ENCODE measurements at regions not wholly inside any gene's neighbourhood (a gene's known extent, or its start where the extent isn't known, plus 50 kb on each side); places are given as distances from the start of the nearest gene placed in this dataset.

GRCh38 chr4:106809076-106809475 is 227.0 kb downstream of the DKK2 start:
- TF ChIP-seq CTCF (IDR thresholded peaks at IDR 0.05; ENCODE audit: insufficient read depth, low read length, poor library complexity, severe bottlenecking) (no peak), EZH2phosphoT487 (conservative IDR thresholded peaks at IDR 0.05; ENCODE audit: low read length) (no peak)

Data from SU-DHL-6 (cell line).